ENCODE measurements at regions not wholly inside any gene's neighbourhood (a gene's known extent, or its start where the extent isn't known, plus 50 kb on each side); places are given as distances from the start of the nearest gene placed in this dataset.

GRCh38 chr2:167856190-167856589 is 391.2 kb downstream of the STK39 start:
- TF ChIP-seq REST (IDR thresholded peaks at IDR 0.05): no peak
- TF ChIP-seq CTCF (IDR thresholded peaks at IDR 0.05; ENCODE audit: low read depth, low read length, missing input control): peak; percentile 13
- no peak for TF ChIP-seq NR2F2 (IDR thresholded peaks at IDR 0.05)
